CD4-positive, alpha-beta T cell treated with Interferon gamma for 1 hour (primary cell): ENCODE measurements at regions not wholly inside any gene's neighbourhood (a gene's known extent, or its start where the extent isn't known, plus 50 kb on each side); places are given as distances from the start of the nearest gene placed in this dataset.

ENCODE experiments used
- DNase-seq: peaks from one replicate; pipeline ENCODE4 v3.0.0-alpha.2; 2020

- DNase-seq, result no peak
Observed at GRCh38 chr2:37472959-37473358, 128.5 kb downstream of the QPCT start.

- no peak for DNase-seq
Observed at GRCh38 chr2:37476411-37476810, 132.0 kb downstream of the QPCT start.

- no peak for DNase-seq
Observed at GRCh38 chr2:37477921-37478320, 133.5 kb downstream of the QPCT start.

GRCh38 chr2:37481244-37481643 lies 136.8 kb downstream of the QPCT start:
- DNase-seq, result no peak

- no peak for DNase-seq
Observed at GRCh38 chr2:37489041-37489456, 144.6 kb downstream of the QPCT start.

GRCh38 chr2:37489536-37489935 lies 145.1 kb downstream of the QPCT start:
- DNase-seq, result no peak

- DNase-seq, result no peak
Observed at GRCh38 chr2:37493425-37493824, 149.0 kb downstream of the QPCT start.

- no peak for DNase-seq
Observed at GRCh38 chr2:37499113-37499512, 154.7 kb downstream of the QPCT start.

- DNase-seq, result no peak
Observed at GRCh38 chr2:37500031-37500430, 155.6 kb downstream of the QPCT start.

- DNase-seq, result no peak
Observed at GRCh38 chr2:37501113-37501512, 156.7 kb downstream of the QPCT start.

GRCh38 chr2:37506407-37507050 lies 162.1 kb downstream of the QPCT start:
- no peak for DNase-seq

GRCh38 chr2:37507051-37507410 lies 162.6 kb downstream of the QPCT start:
- DNase-seq, result no peak

GRCh38 chr2:37507703-37508102 lies 163.3 kb downstream of the QPCT start:
- no peak for DNase-seq

- no peak for DNase-seq
Observed at GRCh38 chr2:37512971-37513370, 158.5 kb downstream of the CDC42EP3 start.

GRCh38 chr2:37523814-37524362 lies 147.6 kb downstream of the CDC42EP3 start:
- DNase-seq, result no peak

GRCh38 chr2:37526323-37526722 lies 145.1 kb downstream of the CDC42EP3 start:
- DNase-seq, result no peak

- DNase-seq, result no peak
Observed at GRCh38 chr2:37526856-37527255, 144.6 kb downstream of the CDC42EP3 start.

GRCh38 chr2:37527361-37527760 lies 144.1 kb downstream of the CDC42EP3 start:
- DNase-seq, result no peak

- no peak for DNase-seq
Observed at GRCh38 chr2:37529830-37530415, 141.5 kb downstream of the CDC42EP3 start.

- no peak for DNase-seq
Observed at GRCh38 chr2:37532503-37532902, 138.9 kb downstream of the CDC42EP3 start.

GRCh38 chr2:37537316-37537715 lies 134.1 kb downstream of the CDC42EP3 start:
- no peak for DNase-seq

GRCh38 chr2:37541516-37541915 lies 129.9 kb downstream of the CDC42EP3 start:
- DNase-seq, result no peak

- no peak for DNase-seq
Observed at GRCh38 chr2:37543999-37544557, 127.4 kb downstream of the CDC42EP3 start.

GRCh38 chr2:37544591-37545031 lies 126.8 kb downstream of the CDC42EP3 start:
- DNase-seq, result no peak
